ENCODE measurements at regions not wholly inside any gene's neighbourhood (a gene's known extent, or its start where the extent isn't known, plus 50 kb on each side); places are given as distances from the start of the nearest gene placed in this dataset.
"Not testable (repeated sequence)": the region's sequence is repeated elsewhere in the genome, so short reads cannot be mapped to it uniquely, and the experiment has no call there.

- DNase-seq, result no peak
Observed at GRCh38 chr2:11922294-11922693, 175.9 kb downstream of the LPIN1 start.

- DNase-seq, result no peak
Observed at GRCh38 chr2:11923935-11924334, 177.5 kb downstream of the LPIN1 start.

GRCh38 chr2:11925295-11926066 is 179.0 kb downstream of the LPIN1 start:
- DNase-seq, result no peak

GRCh38 chr2:11930211-11930761 is 183.9 kb downstream of the LPIN1 start:
- peak; percentile 18 for DNase-seq

GRCh38 chr2:11932048-11932512 is 185.6 kb downstream of the LPIN1 start:
- no peak for DNase-seq

- DNase-seq, result peak; percentile 19
Observed at GRCh38 chr2:11932962-11933361, 186.5 kb downstream of the LPIN1 start.

GRCh38 chr2:11933854-11934253 is 187.4 kb downstream of the LPIN1 start:
- DNase-seq, result no peak

GRCh38 chr2:11936761-11937160 is 190.3 kb downstream of the LPIN1 start:
- DNase-seq, result no peak

- no peak for DNase-seq
Observed at GRCh38 chr2:11938196-11938595, 191.8 kb downstream of the LPIN1 start.

GRCh38 chr2:11939523-11939922 is 193.1 kb downstream of the LPIN1 start:
- DNase-seq, result no peak

- no peak for DNase-seq
Observed at GRCh38 chr2:11940121-11940743, 193.8 kb downstream of the LPIN1 start.

- no peak for DNase-seq
Observed at GRCh38 chr2:11940799-11941198, 194.4 kb downstream of the LPIN1 start.

GRCh38 chr2:11941201-11942177 is 195.1 kb downstream of the LPIN1 start:
- no peak for DNase-seq

GRCh38 chr2:11942178-11942569 is 195.7 kb downstream of the LPIN1 start:
- no peak for DNase-seq

- DNase-seq, result no peak
Observed at GRCh38 chr2:11944311-11944710, 197.9 kb downstream of the LPIN1 start.

GRCh38 chr2:11945139-11946126 is 199.0 kb downstream of the LPIN1 start:
- no peak for DNase-seq

GRCh38 chr2:11947956-11948355 is 201.5 kb downstream of the LPIN1 start:
- no peak for DNase-seq

- DNase-seq, result no peak
Observed at GRCh38 chr2:11949732-11950523, 203.5 kb downstream of the LPIN1 start.

GRCh38 chr2:11950896-11951295 is 204.5 kb downstream of the LPIN1 start:
- DNase-seq, result no peak

- DNase-seq, result not testable (repeated sequence)
Observed at GRCh38 chr2:11951492-11951891, 205.1 kb downstream of the LPIN1 start.

All from skin of body (tissue), 1 donor.